Left renal cortex interstitium (tissue), 4 donors: ENCODE measurements at regions not wholly inside any gene's neighbourhood (a gene's known extent, or its start where the extent isn't known, plus 50 kb on each side); places are given as distances from the start of the nearest gene placed in this dataset.

Experiments used
- DNase-seq, 4 donors: peaks; one replicate each; pipeline ENCODE4 v3.0.0-alpha.2; 2013; ENCODE audit warnings: low read depth in 4 of 4, low spot score in 2 of 4, missing footprints in 1 of 4

GRCh38 chr15:94745371-94745770 is 514.0 kb downstream of the MCTP2 start:
- DNase-seq, result no peak

- DNase-seq, result no peak
These were observed 516.1 kb downstream of the MCTP2 start for GRCh38 chr15:94747510-94747909.

- peak in 1 of 4 donors; percentile 35 for DNase-seq
These were observed 518.7 kb downstream of the MCTP2 start for GRCh38 chr15:94749811-94750617.

GRCh38 chr15:94760348-94760747 is 529.0 kb downstream of the MCTP2 start:
- no peak for DNase-seq

GRCh38 chr15:94761574-94761973 is 530.2 kb downstream of the MCTP2 start:
- DNase-seq, result no peak

- DNase-seq, result no peak
These were observed 537.7 kb downstream of the MCTP2 start for GRCh38 chr15:94769089-94769488.

- DNase-seq, result no peak
These were observed 538.8 kb downstream of the MCTP2 start for GRCh38 chr15:94770199-94770598.

- DNase-seq, result no peak
These were observed 545.7 kb downstream of the MCTP2 start for GRCh38 chr15:94777037-94777436.

GRCh38 chr15:94778840-94779239 is 547.5 kb downstream of the MCTP2 start:
- DNase-seq, result no peak

- no peak for DNase-seq
These were observed 548.8 kb downstream of the MCTP2 start for GRCh38 chr15:94780166-94780565.

- no peak for DNase-seq
These were observed 553.7 kb downstream of the MCTP2 start for GRCh38 chr15:94785091-94785490.

- DNase-seq, result no peak
These were observed 559.6 kb downstream of the MCTP2 start for GRCh38 chr15:94791008-94791407.

GRCh38 chr15:94791510-94791909 is 560.1 kb downstream of the MCTP2 start:
- DNase-seq, result no peak

- no peak for DNase-seq
These were observed 560.8 kb downstream of the MCTP2 start for GRCh38 chr15:94792196-94792595.

GRCh38 chr15:94793207-94793606 is 561.8 kb downstream of the MCTP2 start:
- DNase-seq, result no peak

- DNase-seq, result no peak
These were observed 562.3 kb downstream of the MCTP2 start for GRCh38 chr15:94793641-94794040.

GRCh38 chr15:94804613-94805012 is 573.3 kb downstream of the MCTP2 start:
- DNase-seq, result no peak

- DNase-seq, result no peak
These were observed 583.9 kb downstream of the MCTP2 start for GRCh38 chr15:94815110-94815731.

- DNase-seq, result no peak
These were observed 584.6 kb downstream of the MCTP2 start for GRCh38 chr15:94815914-94816313.

- no peak for DNase-seq
These were observed 598.8 kb downstream of the MCTP2 start for GRCh38 chr15:94829887-94830884.

- DNase-seq, result no peak
These were observed 602.6 kb downstream of the MCTP2 start for GRCh38 chr15:94834000-94834399.
